Left kidney (tissue), 1 donor: ENCODE measurements at regions not wholly inside any gene's neighbourhood (a gene's known extent, or its start where the extent isn't known, plus 50 kb on each side); places are given as distances from the start of the nearest gene placed in this dataset.
A peak's percentile ranks its signal among the peaks of the same experiment; 100 is the strongest.
"Not testable (repeated sequence)": the region's sequence is repeated elsewhere in the genome, so short reads cannot be mapped to it uniquely, and the experiment has no call there.

ENCODE experiments used
- DNase-seq: peaks from one replicate; pipeline ENCODE4 v3.0.0-alpha.2; 2013

GRCh38 chr3:51588724-51589123 lies 50.2 kb downstream of the RAD54L2 start:
- DNase-seq, result no peak

DNA sequence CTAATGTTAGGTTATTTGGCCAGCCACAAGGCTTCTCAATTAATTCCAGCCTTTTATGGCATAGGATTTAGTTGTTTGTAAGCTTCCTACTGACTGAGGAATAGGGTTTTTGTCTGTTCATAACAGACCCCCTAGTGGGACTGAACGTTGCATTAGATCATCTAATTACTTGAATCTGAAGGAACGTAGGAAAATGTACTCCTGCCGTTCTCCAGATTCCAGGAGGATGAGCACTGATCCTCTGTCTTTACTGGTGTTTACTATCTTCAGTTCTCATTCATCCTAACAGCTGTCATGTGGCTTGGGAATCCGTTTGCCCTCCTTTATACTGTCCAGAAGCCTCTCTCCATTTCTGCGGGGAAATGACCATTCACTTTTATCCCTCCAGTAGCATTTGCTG lies 52.7 kb downstream of the RAD54L2 start:
- DNase-seq, result no peak

DNA sequence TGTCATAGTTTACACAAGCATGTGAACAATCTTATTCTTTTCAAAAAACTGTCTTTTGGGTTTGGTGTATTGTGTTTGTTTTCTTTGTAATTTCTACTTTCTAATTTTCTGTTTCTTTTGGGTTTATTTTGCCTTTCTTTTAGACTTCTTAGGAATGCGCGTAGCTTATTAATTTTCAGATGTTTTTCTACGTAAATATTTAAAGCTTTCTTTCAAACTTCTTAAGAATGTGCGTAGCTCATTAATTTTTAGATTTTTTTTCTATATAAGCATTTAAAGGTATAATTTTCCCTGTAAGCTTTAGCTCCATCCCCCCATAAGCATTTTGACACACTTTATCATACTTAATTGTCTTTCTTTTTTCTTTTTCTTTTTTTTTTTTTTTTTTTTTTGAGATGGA lies 55.2 kb downstream of the RAD54L2 start:
- DNase-seq, result no peak

DNA sequence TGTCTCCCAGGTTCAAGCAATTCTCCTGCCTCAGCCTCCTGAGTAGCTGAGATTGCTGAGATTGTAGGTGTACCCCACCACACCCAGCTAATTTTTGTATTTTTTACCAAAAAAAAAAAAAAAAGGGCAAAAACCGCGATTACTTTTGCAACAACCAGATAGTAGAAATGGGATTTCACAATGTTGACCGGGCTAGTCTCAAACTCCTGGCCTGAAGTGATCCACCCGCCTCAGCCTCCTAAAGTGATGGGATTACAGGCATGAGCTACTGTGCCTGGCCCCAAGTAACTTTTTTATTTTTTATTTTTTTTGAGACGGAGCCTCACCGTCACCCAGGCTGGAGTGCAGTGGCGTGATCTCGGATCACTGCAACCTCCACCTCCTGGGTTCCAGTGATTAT lies 61.1 kb downstream of the RAD54L2 start:
- DNase-seq, result not testable (repeated sequence)

DNA sequence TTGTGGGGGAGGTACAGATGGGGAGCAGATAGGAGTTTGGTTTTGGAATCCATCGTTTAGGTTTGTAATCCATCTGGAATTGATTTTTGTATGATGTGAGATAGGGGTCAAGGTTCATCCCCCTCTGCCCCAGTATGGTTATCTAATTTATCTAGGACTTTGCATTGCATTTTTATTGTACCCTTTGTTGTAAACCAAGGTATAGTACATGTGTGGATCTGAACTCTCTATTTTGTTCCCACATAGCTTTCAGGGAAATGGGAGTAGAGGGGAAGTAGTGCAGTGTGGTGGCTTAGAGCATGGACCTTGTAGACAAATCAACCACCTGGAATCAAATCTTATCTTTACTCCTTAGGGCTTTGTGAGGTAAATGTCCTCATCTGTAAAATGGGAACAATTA lies 65.7 kb downstream of the RAD54L2 start:
- DNase-seq, result no peak

DNA sequence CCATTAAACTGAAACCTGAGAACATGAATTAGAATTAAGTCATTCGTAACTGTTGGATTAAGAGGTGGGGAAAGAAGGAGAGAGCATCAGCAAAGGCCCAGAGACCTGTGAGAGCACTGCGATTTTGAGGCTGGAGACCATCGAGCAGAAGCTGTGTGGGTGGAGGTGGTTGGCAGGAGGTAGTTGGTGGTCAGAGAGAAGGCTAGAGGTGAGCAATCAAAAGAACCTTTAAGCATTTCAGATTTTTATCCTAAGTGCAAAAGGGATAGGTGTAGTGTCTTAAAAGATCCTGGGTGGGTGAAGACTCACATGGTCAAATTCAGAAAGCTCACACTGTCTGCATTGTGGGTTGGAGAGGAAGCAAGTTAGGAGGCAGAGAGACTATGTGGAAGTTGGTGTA lies 65.1 kb upstream of the TEX264 start:
- no peak for DNase-seq

GRCh38 chr3:51606871-51607270 lies 64.2 kb upstream of the TEX264 start:
- not testable (repeated sequence) for DNase-seq

- not testable (repeated sequence) for DNase-seq
Observed at GRCh38 chr3:51607591-51608325, 63.3 kb upstream of the TEX264 start.

- no peak for DNase-seq
Observed at GRCh38 chr3:51610708-51611107, 60.3 kb upstream of the TEX264 start.

- DNase-seq, result no peak
Observed at GRCh38 chr3:51617597-51617996, 53.5 kb upstream of the TEX264 start.

- DNase-seq, result not testable (repeated sequence)
Observed at GRCh38 chr3:51618038-51618437, 53.0 kb upstream of the TEX264 start.

- DNase-seq, result no peak
Observed at GRCh38 chr3:51618496-51618895, 52.6 kb upstream of the TEX264 start.

GRCh38 chr3:51619983-51620382 lies 51.1 kb upstream of the TEX264 start:
- DNase-seq, result no peak

DNA sequence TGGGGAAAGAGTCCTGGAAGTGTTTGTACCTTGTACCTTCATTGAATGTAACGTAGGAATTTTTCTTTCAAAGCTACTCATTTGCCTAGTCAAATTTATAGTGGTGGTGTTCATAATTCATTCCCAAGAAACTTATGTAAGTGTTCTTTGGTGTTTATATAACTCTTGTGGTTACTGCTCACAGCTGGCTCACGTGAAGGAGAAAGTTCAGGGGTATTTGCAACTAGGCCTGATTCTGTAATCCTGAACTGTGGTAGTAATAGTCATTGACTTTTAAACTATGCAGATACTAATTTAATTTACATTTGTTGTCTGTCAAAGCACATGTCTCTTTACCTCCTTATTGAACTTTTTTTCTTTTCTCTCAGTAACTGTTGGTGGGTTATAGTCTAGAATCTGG lies 50.5 kb upstream of the TEX264 start:
- DNase-seq, result peak; percentile 3

GRCh38 chr3:51621091-51621892 lies 49.8 kb upstream of the TEX264 start:
- no peak for DNase-seq
